Esophagus muscularis mucosa (tissue), 3 donors: ENCODE measurements at regions not wholly inside any gene's neighbourhood (a gene's known extent, or its start where the extent isn't known, plus 50 kb on each side); places are given as distances from the start of the nearest gene placed in this dataset.

Experiments used
- EP300 ChIP-seq: sonication (generic); formaldehyde crosslinking; IDR thresholded peaks from one replicate; pipeline ENCODE4 v1.6.1; 2017; ENCODE audit warnings: antibody characterized with exemption
- TF ChIP-seq, protein P1 (sequence below), 3 experiments: fragments of 200-600 bp in 2 of 3; fragments of 450-650 bp in 1 of 3; sonication (generic) in 2 of 3; IDR thresholded peaks; one replicate each; pipeline ENCODE4 v1.5.1; 2017 to 2019; ENCODE audit warnings: antibody characterized with exemption in 3 of 3, mild to moderate bottlenecking in 2 of 3, moderate library complexity in 1 of 3

DNA sequence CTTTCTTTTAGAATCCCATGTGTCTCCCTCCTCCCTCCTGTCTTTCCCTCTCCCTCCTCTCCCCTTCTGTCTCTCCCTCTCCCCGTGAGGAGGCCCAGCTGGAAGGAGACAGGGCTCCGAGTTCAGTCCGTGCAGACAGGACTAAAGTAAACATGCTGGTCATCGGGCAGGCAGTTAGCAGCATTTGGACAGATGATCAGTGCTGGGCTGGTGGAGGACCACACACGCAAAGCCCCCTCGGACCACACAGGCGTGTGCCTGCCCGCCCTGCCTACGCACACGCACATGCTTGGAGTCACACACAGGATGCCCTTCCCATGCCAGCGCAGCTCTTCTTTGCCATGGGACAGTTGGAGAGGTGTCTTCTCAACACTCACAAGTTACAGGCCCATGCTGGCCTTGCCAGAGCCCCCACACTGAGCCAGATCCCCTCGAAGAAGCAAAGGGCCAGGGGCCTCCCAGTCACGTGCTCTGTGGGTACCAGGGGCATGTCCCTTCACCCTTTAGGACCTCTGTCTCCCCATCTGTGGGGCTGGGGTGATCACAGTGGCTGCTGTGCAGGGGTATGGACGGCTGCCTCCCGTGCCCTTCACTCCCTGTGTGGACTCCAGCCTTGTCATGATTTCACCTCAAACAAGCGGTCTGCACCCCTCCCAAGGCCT lies 215.7 kb upstream of the FOXF1 start:
- TF ChIP-seq, protein P1, sequence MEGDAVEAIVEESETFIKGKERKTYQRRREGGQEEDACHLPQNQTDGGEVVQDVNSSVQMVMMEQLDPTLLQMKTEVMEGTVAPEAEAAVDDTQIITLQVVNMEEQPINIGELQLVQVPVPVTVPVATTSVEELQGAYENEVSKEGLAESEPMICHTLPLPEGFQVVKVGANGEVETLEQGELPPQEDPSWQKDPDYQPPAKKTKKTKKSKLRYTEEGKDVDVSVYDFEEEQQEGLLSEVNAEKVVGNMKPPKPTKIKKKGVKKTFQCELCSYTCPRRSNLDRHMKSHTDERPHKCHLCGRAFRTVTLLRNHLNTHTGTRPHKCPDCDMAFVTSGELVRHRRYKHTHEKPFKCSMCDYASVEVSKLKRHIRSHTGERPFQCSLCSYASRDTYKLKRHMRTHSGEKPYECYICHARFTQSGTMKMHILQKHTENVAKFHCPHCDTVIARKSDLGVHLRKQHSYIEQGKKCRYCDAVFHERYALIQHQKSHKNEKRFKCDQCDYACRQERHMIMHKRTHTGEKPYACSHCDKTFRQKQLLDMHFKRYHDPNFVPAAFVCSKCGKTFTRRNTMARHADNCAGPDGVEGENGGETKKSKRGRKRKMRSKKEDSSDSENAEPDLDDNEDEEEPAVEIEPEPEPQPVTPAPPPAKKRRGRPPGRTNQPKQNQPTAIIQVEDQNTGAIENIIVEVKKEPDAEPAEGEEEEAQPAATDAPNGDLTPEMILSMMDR (IDR thresholded peaks at IDR 0.05) = no peak
- TF ChIP-seq EP300 = no peak
